GM12878 (cell line): ENCODE measurements at regions not wholly inside any gene's neighbourhood (a gene's known extent, or its start where the extent isn't known, plus 50 kb on each side); places are given as distances from the start of the nearest gene placed in this dataset.

Experiments
- ATAC-seq: fragments of 200-7000 bp; cut with Tn5 transposase; 3 replicates; pipeline ENCODE4 v1.9.1; 2020; ENCODE audit warnings: mild to moderate bottlenecking, moderate library complexity
- BruUV-seq: library from RNA; stranded (reverse); fragments of 400-500 nt; replicated peaks from 2 replicates; lab custom pipeline; 2021; lab: Mats Ljungman, UMichigan
- CTCF ChIA-PET: fragments of 300-600 bp; sonication (Branson Sonifier 250); formaldehyde crosslinking; extraction: SDS; loops from one replicate; lab custom pipeline; 2021; ENCODE audit warnings: inconsistent platforms; lab: Yijun Ruan, JAX
- POLR2A ChIA-PET: fragments of 350-600 bp; formaldehyde crosslinking; extraction: SDS; loops from one replicate; lab custom pipeline; 2021; ENCODE audit warnings: inconsistent platforms; lab: Charles Lee
- RAD21 ChIA-PET: fragments of 300-600 bp; sonication (Branson Sonifier 250); formaldehyde crosslinking; loops from one replicate; lab custom pipeline; 2023; ENCODE audit warnings: antibody characterized with exemption; ENCODE audit not compliant: unreplicated experiment; lab: Charles Lee
- SMC1A ChIA-PET: fragments of 300-600 bp; sonication (Branson Sonifier 250); formaldehyde crosslinking; loops from one replicate; lab custom pipeline; 2023; ENCODE audit not compliant: unreplicated experiment, uncharacterized antibody; lab: Charles Lee
- DNase-seq: peaks from one replicate; pipeline ENCODE4 v3.0.0-alpha.2; 2011; ENCODE audit warnings: low read depth, low spot score
- FAIRE-seq: peaks from 3 replicates; lab custom pipeline; 2011; peaks lifted over from hg19 to GRCh38; lab: Jason Lieb, UNC
- H2AFZ ChIP-seq: 2 replicates; pipeline ENCODE4 v1.6.0; 2011; ENCODE audit warnings: low read depth, low read length, control low read depth; ENCODE audit not compliant: control insufficient read depth
- H3K27ac ChIP-seq: 2 replicates; pipeline ENCODE4 v1.5.1; 2011; ENCODE audit warnings: control low read depth; ENCODE audit not compliant: control insufficient read depth, insufficient read depth
- H3K27me3 ChIP-seq, 2 experiments: replicated peaks in 1 of 2; 2 replicates each; pipeline versions ENCODE4 v1.6.0 to v1.6.1; 2011; ENCODE audit warnings: low read length in 1 of 2; ENCODE audit not compliant: control insufficient read depth in 2 of 2, insufficient read depth in 2 of 2
- H3K36me3 ChIP-seq, 2 experiments: 2 replicates each; pipeline ENCODE4 v1.5.1; 2011; ENCODE audit warnings: low read length in 1 of 2; ENCODE audit not compliant: control insufficient read depth in 2 of 2, insufficient read depth in 2 of 2
- H3K4me1 ChIP-seq: 2 replicates; pipeline ENCODE4 v1.6.1; 2011; ENCODE audit warnings: mild to moderate bottlenecking, low read length, moderate library complexity, mixed read lengths; ENCODE audit not compliant: control insufficient read depth, insufficient read depth
- H3K4me2 ChIP-seq: 2 replicates; pipeline ENCODE4 v1.6.0; 2011; ENCODE audit warnings: control low read depth; ENCODE audit not compliant: control insufficient read depth, insufficient read depth
- H3K4me3 ChIP-seq: fragments of 200-600 bp; sonication (generic); 2 replicates; pipeline ENCODE4 v1.5.1; 2016
- H3K79me2 ChIP-seq: 2 replicates; pipeline ENCODE4 v1.6.0; 2011; ENCODE audit warnings: low read length; ENCODE audit not compliant: control insufficient read depth, insufficient read depth
- H3K9ac ChIP-seq: 2 replicates; pipeline ENCODE4 v1.8.0; 2011; ENCODE audit warnings: low read length, control low read depth, mixed read lengths; ENCODE audit not compliant: control insufficient read depth, insufficient read depth
- H3K9me3 ChIP-seq: replicated peaks from 3 replicates; pipeline ENCODE4 v1.5.1; 2011; ENCODE audit warnings: mild to moderate bottlenecking, low read length; ENCODE audit not compliant: control insufficient read depth, insufficient read depth
- H4K20me1 ChIP-seq: 2 replicates; pipeline ENCODE4 v1.6.0; 2011; ENCODE audit not compliant: control insufficient read depth, insufficient read depth
- CHD4 ChIP-seq: fragments of 200-600 bp; sonication (generic); IDR thresholded peaks from 2 replicates; pipeline ENCODE4 v1.6.1; 2016; ENCODE audit warnings: mild to moderate bottlenecking
- PAX8 ChIP-seq: fragments of 450-650 bp; IDR thresholded peaks from 2 replicates; pipeline ENCODE4 v1.6.1; 2017; ENCODE audit warnings: mild to moderate bottlenecking, moderate library complexity
- POLR2AphosphoS2 ChIP-seq: IDR thresholded peaks from 2 replicates; pipeline ENCODE4 v1.6.1; 2011; ENCODE audit warnings: low read depth, mild to moderate bottlenecking, low read length, improper control_type of control experiment, moderate library complexity
- RAD51 ChIP-seq: fragments of 450-650 bp; IDR thresholded peaks from 2 replicates; pipeline ENCODE4 v1.6.1; 2016; ENCODE audit warnings: moderate library complexity, mild to moderate bottlenecking, inconsistent platforms
- TCF12 ChIP-seq: IDR thresholded peaks from 2 replicates; pipeline ENCODE4 v1.6.1; 2011; ENCODE audit warnings: low read depth, mild to moderate bottlenecking, low read length
- ZBTB11 ChIP-seq: fragments of 450-650 bp; formaldehyde crosslinking; IDR thresholded peaks from 2 replicates; pipeline ENCODE4 v1.5.0; 2022; ENCODE audit warnings: mild to moderate bottlenecking, missing genetic modification characterization
- WGBS: methylation state at CpG from one replicate; pipeline ENCODE4 v1.1.6; 2016; ENCODE audit warnings: low lambda C conversion rate; ENCODE audit not compliant: insufficient replicate concordance, insufficient coverage; ENCODE audit errors: missing lambda C conversion rate; 5-methylcytosine and 5-hydroxymethylcytosine counted together
- in situ Hi-C: fragments of 300-500 bp; cut with MboI; formaldehyde crosslinking; loops from 9 replicates; pipeline ENCODE4 v1.14.3; 2018; ENCODE audit warnings: mixed read lengths
- intact Hi-C: fragments of 100-400 bp; cut with micrococcal nuclease; formaldehyde crosslinking; loops from one replicate; pipeline ENCODE4 v1.14.2; 2022; ENCODE audit not compliant: unreplicated experiment
- TF ChIP-seq, protein P1 (sequence below): IDR thresholded peaks from 2 replicates; pipeline ENCODE4 v1.6.1; 2012; ENCODE audit warnings: low read depth, low read length, improper control_type of control experiment
- TF ChIP-seq, protein P2 (sequence below): fragments of 450-650 bp; IDR thresholded peaks from 2 replicates; pipeline ENCODE4 v1.6.1; 2017; ENCODE audit warnings: mild to moderate bottlenecking, moderate library complexity

DNA sequence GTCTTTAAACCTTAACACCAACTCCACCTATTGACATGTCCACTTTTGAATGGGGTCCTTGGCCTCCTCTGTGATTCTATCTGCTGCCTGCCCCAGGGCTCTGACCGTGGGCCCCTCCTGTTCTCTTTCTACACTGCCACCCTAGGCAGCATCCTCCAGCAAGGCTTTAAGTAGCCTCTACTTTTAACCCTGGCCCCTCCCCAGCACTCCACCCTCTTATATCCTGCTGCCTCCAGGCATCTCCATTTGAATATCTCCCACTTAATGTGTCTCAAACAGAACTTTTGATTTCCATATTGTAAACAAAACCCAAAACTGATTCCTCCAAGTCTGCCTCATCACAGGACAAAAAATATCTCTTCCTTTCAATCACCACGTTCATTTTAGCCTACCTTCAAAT is 90.5 kb upstream of the ARHGAP32 start (continued):
- TF ChIP-seq ZBTB11 (CRISPR knock-in tag): no peak
- TF ChIP-seq POLR2AphosphoS2: no peak
- TF ChIP-seq RAD51: no peak
- no peak for TF ChIP-seq CHD4
- TF ChIP-seq, protein P1, sequence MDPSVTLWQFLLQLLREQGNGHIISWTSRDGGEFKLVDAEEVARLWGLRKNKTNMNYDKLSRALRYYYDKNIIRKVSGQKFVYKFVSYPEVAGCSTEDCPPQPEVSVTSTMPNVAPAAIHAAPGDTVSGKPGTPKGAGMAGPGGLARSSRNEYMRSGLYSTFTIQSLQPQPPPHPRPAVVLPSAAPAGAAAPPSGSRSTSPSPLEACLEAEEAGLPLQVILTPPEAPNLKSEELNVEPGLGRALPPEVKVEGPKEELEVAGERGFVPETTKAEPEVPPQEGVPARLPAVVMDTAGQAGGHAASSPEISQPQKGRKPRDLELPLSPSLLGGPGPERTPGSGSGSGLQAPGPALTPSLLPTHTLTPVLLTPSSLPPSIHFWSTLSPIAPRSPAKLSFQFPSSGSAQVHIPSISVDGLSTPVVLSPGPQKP: no peak
- no peak for TF ChIP-seq PAX8

DNA sequence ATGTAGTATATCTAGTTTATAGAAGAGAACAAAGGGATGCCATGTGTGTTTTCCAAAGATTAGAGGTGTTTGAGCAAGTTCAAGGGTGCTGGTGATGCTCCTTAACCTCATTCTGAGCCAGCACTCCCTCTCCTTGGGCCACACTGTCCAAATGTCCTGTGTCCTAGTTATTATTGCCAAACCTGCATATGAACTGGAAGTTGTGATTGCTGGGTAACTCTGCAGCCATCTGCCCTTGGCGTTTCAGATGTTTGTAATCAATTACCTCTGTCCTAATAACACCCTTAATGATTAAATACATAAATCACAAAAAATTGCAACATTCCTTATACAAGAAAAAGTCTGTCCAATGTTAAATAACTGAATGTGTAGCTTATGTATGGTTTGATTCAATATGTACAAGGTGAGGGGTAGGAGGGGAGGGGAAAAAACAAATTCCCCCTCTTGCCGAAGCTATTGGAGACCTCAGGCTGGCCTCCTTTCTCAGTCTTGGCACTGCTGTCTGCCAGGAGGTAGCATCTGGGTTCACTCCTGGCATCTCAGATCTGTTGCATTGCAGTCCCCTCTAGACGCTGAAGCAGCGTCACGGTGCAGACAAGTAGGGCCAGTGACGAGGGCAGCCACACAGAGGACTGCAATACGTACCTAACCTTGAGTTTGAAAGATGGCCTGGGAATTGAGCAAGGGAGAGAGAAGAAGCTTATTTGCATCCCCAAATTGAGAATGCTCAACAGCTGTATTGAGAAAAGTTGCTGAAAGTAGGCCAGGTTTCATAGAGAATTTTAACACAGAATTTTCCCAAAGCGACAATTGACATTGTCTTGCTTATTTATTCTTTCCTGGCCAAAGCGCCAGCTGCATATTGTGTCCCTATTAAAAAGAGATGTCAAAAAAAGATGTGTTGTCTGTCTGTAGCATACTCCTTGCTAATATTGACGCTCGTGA is 89.6 kb upstream of the ARHGAP32 start:
- RAD21 ChIA-PET: no interaction called here
- FAIRE-seq (no peak), DNase-seq (no peak), ATAC-seq (no peak)
- WGBS: 47% methylated on average over 11 of the region's 11 CpGs
- Histone ChIP-seq H3K9me3 (no peaks in the 10 kb centered on the region), H3K36me3 (no peaks in the 10 kb centered on the region), H3K4me3 (no peak overlapping the region), H2AFZ (no peak overlapping the region), H3K4me2 (no peak overlapping the region), H3K4me1 (no peaks in the 10 kb centered on the region), H3K9ac (no peak overlapping the region), H3K27me3 (peaks cover 0 to 4% of the 10 kb centered on the region in 2 experiments; a peak in 1 of 4 replicates), H3K27ac (no peak overlapping the region), H3K79me2 (no peaks in the 10 kb centered on the region), H4K20me1 (no peaks in the 10 kb centered on the region)
- SMC1A ChIA-PET: interaction anchor here (1.2 kb wide), 1 partner anchor 46 kb away, joined by 3 read pairs; no protein-coding TSS in a partner anchor
- in situ Hi-C loops: no loop called here
- CTCF ChIA-PET: interaction anchor here (1.0 kb wide), 1 partner anchor 51 kb away, joined by 3 read pairs; no protein-coding TSS in a partner anchor
- POLR2A ChIA-PET: no interaction called here
- intact Hi-C loops: loop anchor here (1.0 kb wide), 1 partner anchor 164 kb away; no protein-coding TSS in a partner anchor
- no TSS peak for BruUV-seq
- TF ChIP-seq, protein P2, sequence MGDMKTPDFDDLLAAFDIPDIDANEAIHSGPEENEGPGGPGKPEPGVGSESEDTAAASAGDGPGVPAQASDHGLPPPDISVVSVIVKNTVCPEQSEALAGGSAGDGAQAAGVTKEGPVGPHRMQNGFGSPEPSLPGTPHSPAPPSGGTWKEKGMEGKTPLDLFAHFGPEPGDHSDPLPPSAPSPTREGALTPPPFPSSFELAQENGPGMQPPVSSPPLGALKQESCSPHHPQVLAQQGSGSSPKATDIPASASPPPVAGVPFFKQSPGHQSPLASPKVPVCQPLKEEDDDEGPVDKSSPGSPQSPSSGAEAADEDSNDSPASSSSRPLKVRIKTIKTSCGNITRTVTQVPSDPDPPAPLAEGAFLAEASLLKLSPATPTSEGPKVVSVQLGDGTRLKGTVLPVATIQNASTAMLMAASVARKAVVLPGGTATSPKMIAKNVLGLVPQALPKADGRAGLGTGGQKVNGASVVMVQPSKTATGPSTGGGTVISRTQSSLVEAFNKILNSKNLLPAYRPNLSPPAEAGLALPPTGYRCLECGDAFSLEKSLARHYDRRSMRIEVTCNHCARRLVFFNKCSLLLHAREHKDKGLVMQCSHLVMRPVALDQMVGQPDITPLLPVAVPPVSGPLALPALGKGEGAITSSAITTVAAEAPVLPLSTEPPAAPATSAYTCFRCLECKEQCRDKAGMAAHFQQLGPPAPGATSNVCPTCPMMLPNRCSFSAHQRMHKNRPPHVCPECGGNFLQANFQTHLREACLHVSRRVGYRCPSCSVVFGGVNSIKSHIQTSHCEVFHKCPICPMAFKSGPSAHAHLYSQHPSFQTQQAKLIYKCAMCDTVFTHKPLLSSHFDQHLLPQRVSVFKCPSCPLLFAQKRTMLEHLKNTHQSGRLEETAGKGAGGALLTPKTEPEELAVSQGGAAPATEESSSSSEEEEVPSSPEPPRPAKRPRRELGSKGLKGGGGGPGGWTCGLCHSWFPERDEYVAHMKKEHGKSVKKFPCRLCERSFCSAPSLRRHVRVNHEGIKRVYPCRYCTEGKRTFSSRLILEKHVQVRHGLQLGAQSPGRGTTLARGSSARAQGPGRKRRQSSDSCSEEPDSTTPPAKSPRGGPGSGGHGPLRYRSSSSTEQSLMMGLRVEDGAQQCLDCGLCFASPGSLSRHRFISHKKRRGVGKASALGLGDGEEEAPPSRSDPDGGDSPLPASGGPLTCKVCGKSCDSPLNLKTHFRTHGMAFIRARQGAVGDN: no peak
- TF ChIP-seq TCF12: no peak
